GM21447 (cell line): ENCODE measurements at regions not wholly inside any gene's neighbourhood (a gene's known extent, or its start where the extent isn't known, plus 50 kb on each side); places are given as distances from the start of the nearest gene placed in this dataset.
"Not testable (repeated sequence)": the region's sequence is repeated elsewhere in the genome, so short reads cannot be mapped to it uniquely, and the experiment has no call there.

Experiments used
- ATAC-seq: cut with Tn5 transposase; IDR thresholded peaks from one replicate; pipeline ENCODE4 v1.9.1; 2021; ENCODE audit not compliant: unreplicated experiment

- no peak for ATAC-seq
These were observed 705.7 kb upstream of the NR2F2 start for GRCh38 chr15:95624616-95625361.

GRCh38 chr15:95626501-95627361 is 703.8 kb upstream of the NR2F2 start:
- no peak for ATAC-seq

DNA sequence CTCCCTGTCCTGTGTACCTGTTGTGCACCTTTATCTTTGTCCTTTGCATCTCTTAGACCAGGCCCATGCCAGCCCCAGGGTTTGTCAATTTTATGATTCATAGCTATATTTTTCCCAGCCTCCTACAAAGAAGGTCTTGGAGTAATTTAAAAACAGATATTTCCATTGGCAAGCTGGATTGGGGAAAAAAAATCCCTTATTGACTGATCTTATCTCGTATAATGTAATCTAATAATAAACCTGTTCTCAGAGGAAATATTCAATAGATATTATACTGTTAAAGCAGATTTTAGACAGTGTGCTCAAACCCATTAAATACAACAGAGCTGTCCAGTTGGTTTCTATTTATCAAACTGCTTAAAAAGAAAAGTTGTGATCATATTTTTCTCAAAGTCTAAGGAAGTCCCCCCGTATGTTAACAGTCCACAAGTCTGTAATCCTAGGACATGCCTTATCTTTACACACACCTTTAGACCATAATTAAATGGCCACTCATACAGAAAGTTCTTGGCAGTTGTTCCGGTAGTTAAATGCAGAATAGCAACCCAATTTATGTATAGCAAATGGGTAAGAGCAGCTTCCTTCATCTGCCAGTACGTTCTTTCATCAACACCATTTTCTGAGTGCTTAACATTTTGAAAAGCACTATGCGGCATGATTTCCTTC is 700.9 kb upstream of the NR2F2 start:
- no peak for ATAC-seq

DNA sequence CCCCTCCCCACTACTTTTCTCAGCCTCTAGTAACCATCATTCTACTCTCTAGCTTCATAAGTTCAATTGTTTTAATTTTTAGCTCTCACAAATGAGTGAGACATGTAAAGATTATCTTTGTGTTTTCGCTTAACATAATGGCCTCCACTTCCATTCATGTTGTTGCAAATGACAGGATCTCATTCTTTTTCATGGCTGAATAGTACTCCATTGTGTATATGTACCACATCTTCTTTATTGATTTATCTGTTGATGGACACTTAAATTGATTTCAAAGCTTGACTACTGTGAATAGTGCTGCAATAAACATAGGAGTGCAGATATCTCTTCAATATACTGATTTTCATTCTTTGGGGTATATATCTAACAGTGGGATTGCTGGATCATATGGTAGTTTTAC is 699.8 kb upstream of the NR2F2 start:
- ATAC-seq, result no peak

DNA sequence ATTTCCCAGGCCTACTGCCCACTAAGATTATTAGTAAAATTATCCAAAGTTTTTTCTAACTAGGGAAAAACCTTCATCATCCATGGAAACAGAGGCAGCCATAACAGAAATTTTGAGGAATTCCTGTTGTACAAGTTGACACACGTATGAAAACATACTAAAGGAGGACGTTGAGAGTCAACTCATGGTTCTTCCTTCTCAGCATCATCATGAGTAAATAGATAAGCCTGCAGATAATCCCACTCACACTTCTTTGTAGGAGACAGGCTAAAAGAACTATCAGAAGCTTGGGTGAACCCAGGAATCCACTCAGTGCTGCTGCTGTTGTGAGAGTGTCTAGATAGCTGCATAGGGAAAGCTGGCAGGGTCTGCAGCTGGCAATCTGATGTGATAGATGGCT is 694.8 kb upstream of the NR2F2 start:
- ATAC-seq, result no peak

- ATAC-seq, result no peak
These were observed 694.4 kb upstream of the NR2F2 start for GRCh38 chr15:95636107-95636506.

DNA sequence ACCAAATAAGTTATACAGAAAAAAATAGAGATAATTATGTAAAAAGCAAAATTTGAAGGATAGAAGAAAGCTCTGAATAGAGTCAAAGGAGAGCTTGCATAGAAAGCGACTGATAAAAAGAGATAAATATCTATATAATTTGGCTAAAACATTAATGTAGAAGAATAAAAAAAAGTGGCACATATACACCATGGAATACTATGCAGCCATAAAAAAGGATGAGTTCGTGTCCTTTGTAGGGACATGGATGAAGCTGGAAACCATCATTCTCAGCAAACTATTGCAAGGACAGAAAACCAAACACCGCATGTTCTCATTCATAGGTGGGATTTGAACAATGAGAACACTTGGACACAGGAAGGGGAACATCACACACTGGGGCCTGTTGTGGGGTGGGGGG is 693.3 kb upstream of the NR2F2 start:
- ATAC-seq, result not testable (repeated sequence)

DNA sequence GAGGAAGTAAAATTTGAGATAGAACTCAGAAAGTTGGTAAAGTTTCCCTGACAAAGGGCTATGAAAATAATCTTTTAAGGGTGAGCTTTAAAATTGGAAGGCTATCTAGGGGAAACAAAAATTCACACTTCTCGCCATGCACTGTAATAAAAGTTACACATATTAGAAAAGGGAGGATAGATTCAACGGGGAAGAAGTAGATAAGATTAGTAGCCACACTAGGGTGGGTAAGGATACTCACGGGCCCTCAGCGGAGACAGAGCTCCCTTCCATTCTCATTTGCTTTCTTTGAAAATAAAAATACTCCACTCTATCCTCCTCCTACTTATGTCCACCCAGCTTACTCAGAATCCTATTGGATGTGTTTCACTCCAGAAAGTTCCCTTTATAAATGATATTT is 691.3 kb upstream of the NR2F2 start:
- ATAC-seq, result no peak

GRCh38 chr15:95644100-95644875 is 686.2 kb upstream of the NR2F2 start:
- ATAC-seq, result no peak

DNA sequence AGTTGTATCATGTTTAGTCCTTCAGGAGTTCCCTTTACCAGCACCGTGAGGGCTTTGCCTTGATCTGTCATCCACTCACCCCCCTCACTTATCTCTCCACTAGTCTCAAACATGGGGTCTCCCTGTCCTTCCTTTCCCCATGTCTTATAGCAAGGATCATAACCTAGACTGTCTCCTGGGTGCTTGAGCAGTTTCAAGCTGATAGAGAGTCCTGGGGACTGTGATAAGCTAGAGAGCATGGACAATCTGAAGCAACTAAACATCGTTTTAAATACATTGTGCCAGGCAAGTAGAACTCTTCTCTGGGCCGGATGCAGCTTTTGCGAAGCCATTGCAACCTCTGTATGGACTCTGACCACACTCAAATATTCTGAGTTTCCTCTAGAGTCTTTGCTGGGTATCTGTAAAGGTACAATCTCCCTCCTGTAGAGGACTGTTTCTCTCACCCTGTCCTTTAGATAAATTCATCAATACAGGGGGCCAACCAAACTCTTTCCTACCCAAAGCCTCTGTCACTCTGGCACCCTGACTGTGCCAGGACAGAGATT is 684.6 kb upstream of the NR2F2 start:
- no peak for ATAC-seq

GRCh38 chr15:95646484-95647273 is 683.8 kb upstream of the NR2F2 start:
- no peak for ATAC-seq

DNA sequence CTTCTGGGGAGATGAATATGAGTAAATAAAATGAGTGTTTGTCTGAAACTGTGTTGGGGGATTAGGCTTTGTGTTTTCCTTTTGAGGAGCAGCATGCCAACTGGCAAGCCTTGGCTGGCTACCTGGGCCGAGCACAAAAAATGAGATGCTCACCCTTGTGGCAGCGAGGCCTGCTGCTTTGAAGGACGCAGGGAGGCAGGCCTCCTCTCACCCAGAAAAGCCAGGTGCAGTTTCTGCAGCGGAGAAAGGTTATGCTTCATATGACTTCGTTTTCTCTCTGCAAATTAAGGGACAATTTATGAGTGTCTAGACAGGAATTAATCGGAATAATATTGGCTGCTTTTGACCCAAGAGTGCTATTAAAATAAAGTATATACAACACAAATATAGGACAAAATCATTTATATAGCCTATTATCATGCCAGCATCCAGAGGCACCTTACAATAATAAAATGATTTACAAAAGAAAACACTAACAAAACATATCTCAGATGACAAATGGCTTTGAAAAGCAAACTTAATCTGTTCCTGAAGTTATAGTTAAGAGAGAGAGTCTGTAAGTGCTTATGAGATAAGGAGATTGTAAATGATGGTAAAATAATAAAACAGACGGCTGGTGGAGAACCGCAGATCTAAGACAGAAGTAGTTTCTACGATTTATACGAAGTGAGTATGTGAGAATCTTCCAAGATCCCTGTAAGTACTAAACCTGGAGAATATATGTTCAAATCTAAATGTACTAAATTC is 682.8 kb upstream of the NR2F2 start:
- no peak for ATAC-seq

DNA sequence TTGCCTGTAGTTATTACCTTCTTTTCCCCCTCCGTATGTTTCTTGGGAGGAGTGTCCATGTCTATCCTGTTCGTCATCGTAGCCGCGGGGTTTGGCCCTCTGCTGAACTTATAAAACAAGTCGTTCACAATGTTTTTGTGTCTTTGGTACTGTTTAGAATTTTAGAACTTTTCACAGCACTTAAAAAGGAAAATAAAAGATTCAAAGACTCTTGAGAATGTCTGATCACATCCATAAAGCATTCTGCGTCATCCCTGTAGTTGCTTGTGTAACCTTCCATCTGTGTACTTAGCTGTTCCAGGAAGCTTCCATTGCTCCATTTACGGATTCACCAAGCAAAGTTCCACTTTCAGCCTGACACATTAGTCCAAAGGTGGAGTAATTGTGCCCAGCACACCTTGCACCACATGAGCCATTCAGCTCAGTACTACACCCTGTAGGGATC is 677.1 kb upstream of the NR2F2 start:
- no peak for ATAC-seq

DNA sequence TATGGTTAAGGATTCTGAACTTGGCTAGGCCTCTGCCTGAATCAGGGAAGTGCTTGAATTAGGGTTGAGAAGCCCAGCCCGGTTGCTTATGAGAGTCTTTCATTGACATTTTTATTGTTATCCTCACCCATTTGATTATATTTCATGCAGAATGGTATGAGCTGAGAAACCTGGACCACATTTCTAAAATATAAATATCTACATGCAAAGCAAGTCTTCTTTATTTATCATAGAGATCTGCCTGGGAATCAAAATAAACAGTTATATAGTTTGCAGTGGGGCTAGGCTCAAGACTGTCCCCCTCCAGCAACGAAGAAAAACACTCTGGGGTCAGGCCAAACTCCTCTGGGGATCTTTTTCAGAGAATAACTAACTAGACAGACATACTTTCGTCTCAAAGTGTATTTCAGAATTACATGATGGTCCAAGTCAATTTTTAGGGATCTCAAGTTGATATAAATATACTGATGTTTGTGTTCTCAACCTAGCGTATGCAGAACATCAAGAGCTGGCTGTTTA is 675.4 kb upstream of the NR2F2 start:
- ATAC-seq, result no peak

- no peak for ATAC-seq
These were observed 673.9 kb upstream of the NR2F2 start for GRCh38 chr15:95656595-95656994.

GRCh38 chr15:95658799-95659198 is 671.7 kb upstream of the NR2F2 start:
- no peak for ATAC-seq

- no peak for ATAC-seq
These were observed 670.8 kb upstream of the NR2F2 start for GRCh38 chr15:95659656-95660055.

DNA sequence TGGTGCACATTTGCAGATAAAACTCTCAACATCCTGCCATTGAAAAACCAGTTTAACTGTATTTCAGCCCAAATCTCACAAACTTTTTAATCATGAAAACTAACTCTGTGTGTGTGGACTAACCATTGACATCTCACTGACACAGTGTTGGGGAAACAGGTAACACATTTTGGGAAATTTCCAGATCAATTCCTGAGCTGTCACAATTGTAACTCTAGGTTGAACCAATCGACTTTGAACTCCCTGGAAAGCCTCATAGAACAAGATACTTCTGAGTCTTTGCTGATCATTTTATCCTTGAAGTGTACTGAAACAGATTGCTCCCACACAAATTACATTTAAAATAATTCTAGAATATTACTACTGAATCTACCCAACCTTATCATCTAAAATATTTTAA is 667.9 kb upstream of the NR2F2 start:
- ATAC-seq, result no peak
